WTC11 (cell line): ENCODE measurements at regions not wholly inside any gene's neighbourhood (a gene's known extent, or its start where the extent isn't known, plus 50 kb on each side); places are given as distances from the start of the nearest gene placed in this dataset.

Experiments used
- ATF1 ChIP-seq: sonication (generic); formaldehyde crosslinking; IDR thresholded peaks from 2 replicates; pipeline ENCODE4 v1.8.1; 2023; ENCODE audit warnings: mild to moderate bottlenecking, moderate library complexity, missing genetic modification reagents
- TF ChIP-seq, protein P1 (sequence below): sonication (generic); formaldehyde crosslinking; IDR thresholded peaks from 2 replicates; pipeline ENCODE4 v1.8.0; 2022; ENCODE audit warnings: mild to moderate bottlenecking, missing genetic modification reagents
- TF ChIP-seq, protein P2 (sequence below): fragments of 200-600 bp; IDR thresholded peaks from 2 replicates; pipeline ENCODE4 v1.8.0; 2022; ENCODE audit warnings: antibody characterized with exemption

DNA sequence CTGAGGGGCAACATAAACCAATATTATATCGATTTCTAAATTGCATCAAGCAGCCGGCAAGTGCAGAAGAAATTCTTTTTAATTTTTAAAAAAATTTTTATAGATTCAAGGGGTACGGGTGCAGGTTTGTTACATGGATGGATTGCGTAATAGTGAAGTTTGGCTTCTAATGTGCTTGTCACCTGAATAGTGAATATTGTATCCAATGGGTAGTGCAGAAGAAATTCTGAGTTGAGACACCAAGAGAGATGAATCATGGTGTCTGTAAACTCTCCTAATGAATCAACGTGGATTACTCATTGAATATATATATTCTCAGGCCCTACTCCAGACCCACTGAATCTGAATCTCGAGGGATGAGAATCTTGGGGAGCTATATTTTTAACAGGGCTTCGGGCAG is 253.7 kb upstream of the FOXD3 start:
- no peak for TF ChIP-seq ATF1 (CRISPR knock-in tag)
- TF ChIP-seq, protein P1, sequence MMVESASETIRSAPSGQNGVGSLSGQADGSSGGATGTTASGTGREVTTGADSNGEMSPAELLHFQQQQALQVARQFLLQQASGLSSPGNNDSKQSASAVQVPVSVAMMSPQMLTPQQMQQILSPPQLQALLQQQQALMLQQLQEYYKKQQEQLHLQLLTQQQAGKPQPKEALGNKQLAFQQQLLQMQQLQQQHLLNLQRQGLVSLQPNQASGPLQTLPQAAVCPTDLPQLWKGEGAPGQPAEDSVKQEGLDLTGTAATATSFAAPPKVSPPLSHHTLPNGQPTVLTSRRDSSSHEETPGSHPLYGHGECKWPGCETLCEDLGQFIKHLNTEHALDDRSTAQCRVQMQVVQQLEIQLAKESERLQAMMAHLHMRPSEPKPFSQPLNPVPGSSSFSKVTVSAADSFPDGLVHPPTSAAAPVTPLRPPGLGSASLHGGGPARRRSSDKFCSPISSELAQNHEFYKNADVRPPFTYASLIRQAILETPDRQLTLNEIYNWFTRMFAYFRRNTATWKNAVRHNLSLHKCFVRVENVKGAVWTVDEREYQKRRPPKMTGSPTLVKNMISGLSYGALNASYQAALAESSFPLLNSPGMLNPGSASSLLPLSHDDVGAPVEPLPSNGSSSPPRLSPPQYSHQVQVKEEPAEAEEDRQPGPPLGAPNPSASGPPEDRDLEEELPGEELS (CRISPR knock-in tag): no peak
- TF ChIP-seq, protein P2, sequence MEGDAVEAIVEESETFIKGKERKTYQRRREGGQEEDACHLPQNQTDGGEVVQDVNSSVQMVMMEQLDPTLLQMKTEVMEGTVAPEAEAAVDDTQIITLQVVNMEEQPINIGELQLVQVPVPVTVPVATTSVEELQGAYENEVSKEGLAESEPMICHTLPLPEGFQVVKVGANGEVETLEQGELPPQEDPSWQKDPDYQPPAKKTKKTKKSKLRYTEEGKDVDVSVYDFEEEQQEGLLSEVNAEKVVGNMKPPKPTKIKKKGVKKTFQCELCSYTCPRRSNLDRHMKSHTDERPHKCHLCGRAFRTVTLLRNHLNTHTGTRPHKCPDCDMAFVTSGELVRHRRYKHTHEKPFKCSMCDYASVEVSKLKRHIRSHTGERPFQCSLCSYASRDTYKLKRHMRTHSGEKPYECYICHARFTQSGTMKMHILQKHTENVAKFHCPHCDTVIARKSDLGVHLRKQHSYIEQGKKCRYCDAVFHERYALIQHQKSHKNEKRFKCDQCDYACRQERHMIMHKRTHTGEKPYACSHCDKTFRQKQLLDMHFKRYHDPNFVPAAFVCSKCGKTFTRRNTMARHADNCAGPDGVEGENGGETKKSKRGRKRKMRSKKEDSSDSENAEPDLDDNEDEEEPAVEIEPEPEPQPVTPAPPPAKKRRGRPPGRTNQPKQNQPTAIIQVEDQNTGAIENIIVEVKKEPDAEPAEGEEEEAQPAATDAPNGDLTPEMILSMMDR: no peak
